K562 (cell line): ENCODE measurements at regions not wholly inside any gene's neighbourhood (a gene's known extent, or its start where the extent isn't known, plus 50 kb on each side); places are given as distances from the start of the nearest gene placed in this dataset.

Experiments
- ZNF184 ChIP-seq: sonication (generic); formaldehyde crosslinking; IDR thresholded peaks from 2 replicates; pipeline ENCODE4 v1.5.0; 2020; ENCODE audit warnings: missing genetic modification reagents
- TF ChIP-seq, protein P1 (sequence below): fragments of 200-600 bp; sonication (generic); IDR thresholded peaks from one replicate; pipeline ENCODE4 v1.6.1; 2012; ENCODE audit warnings: mild to moderate bottlenecking, low read depth, low read length, inconsistent platforms
- TF ChIP-seq, protein P2 (sequence below): IDR thresholded peaks from 2 replicates; pipeline ENCODE4 v1.6.1; 2011; ENCODE audit not compliant: insufficient read length; ENCODE audit errors: extremely low read depth

DNA sequence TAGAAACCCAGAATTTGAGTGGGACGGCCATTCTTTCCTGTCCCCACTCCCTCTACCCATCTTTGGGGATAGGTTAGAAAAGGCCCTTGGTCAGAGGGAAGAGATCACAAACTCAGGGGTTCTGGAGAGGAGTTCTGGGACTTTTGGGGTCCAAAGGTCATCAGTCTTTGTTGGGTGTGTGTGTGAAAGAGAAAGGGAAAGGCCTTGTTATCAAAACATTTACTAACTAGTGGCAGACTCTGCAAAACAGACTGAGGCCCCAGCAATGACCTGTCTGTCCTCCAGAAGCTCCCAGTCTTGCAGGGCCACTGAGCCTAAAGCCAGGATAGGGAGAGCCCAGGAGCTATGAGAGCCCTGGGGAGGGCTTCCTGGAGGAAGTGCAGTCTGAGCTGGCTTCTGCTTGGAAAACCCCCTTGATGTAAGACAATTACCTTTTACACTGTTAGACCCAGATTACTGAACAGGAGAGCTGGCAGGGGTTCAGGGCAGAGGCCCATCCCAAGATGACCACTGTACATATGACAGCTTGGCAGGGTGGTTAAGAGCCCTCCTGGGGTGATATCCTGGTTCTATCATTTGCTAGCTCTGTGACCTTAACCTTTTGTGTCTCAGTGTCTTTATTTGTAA, 429.1 kb upstream of the CCDC196 start (continued):
- TF ChIP-seq, protein P1, sequence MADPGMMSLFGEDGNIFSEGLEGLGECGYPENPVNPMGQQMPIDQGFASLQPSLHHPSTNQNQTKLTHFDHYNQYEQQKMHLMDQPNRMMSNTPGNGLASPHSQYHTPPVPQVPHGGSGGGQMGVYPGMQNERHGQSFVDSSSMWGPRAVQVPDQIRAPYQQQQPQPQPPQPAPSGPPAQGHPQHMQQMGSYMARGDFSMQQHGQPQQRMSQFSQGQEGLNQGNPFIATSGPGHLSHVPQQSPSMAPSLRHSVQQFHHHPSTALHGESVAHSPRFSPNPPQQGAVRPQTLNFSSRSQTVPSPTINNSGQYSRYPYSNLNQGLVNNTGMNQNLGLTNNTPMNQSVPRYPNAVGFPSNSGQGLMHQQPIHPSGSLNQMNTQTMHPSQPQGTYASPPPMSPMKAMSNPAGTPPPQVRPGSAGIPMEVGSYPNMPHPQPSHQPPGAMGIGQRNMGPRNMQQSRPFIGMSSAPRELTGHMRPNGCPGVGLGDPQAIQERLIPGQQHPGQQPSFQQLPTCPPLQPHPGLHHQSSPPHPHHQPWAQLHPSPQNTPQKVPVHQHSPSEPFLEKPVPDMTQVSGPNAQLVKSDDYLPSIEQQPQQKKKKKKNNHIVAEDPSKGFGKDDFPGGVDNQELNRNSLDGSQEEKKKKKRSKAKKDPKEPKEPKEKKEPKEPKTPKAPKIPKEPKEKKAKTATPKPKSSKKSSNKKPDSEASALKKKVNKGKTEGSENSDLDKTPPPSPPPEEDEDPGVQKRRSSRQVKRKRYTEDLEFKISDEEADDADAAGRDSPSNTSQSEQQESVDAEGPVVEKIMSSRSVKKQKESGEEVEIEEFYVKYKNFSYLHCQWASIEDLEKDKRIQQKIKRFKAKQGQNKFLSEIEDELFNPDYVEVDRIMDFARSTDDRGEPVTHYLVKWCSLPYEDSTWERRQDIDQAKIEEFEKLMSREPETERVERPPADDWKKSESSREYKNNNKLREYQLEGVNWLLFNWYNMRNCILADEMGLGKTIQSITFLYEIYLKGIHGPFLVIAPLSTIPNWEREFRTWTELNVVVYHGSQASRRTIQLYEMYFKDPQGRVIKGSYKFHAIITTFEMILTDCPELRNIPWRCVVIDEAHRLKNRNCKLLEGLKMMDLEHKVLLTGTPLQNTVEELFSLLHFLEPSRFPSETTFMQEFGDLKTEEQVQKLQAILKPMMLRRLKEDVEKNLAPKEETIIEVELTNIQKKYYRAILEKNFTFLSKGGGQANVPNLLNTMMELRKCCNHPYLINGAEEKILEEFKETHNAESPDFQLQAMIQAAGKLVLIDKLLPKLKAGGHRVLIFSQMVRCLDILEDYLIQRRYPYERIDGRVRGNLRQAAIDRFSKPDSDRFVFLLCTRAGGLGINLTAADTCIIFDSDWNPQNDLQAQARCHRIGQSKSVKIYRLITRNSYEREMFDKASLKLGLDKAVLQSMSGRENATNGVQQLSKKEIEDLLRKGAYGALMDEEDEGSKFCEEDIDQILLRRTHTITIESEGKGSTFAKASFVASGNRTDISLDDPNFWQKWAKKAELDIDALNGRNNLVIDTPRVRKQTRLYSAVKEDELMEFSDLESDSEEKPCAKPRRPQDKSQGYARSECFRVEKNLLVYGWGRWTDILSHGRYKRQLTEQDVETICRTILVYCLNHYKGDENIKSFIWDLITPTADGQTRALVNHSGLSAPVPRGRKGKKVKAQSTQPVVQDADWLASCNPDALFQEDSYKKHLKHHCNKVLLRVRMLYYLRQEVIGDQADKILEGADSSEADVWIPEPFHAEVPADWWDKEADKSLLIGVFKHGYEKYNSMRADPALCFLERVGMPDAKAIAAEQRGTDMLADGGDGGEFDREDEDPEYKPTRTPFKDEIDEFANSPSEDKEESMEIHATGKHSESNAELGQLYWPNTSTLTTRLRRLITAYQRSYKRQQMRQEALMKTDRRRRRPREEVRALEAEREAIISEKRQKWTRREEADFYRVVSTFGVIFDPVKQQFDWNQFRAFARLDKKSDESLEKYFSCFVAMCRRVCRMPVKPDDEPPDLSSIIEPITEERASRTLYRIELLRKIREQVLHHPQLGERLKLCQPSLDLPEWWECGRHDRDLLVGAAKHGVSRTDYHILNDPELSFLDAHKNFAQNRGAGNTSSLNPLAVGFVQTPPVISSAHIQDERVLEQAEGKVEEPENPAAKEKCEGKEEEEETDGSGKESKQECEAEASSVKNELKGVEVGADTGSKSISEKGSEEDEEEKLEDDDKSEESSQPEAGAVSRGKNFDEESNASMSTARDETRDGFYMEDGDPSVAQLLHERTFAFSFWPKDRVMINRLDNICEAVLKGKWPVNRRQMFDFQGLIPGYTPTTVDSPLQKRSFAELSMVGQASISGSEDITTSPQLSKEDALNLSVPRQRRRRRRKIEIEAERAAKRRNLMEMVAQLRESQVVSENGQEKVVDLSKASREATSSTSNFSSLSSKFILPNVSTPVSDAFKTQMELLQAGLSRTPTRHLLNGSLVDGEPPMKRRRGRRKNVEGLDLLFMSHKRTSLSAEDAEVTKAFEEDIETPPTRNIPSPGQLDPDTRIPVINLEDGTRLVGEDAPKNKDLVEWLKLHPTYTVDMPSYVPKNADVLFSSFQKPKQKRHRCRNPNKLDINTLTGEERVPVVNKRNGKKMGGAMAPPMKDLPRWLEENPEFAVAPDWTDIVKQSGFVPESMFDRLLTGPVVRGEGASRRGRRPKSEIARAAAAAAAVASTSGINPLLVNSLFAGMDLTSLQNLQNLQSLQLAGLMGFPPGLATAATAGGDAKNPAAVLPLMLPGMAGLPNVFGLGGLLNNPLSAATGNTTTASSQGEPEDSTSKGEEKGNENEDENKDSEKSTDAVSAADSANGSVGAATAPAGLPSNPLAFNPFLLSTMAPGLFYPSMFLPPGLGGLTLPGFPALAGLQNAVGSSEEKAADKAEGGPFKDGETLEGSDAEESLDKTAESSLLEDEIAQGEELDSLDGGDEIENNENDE, result no peak
- no peak for TF ChIP-seq ZNF184 (CRISPR knock-in tag)
- TF ChIP-seq, protein P2, sequence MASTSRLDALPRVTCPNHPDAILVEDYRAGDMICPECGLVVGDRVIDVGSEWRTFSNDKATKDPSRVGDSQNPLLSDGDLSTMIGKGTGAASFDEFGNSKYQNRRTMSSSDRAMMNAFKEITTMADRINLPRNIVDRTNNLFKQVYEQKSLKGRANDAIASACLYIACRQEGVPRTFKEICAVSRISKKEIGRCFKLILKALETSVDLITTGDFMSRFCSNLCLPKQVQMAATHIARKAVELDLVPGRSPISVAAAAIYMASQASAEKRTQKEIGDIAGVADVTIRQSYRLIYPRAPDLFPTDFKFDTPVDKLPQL, result no peak
